ENCODE measurements at regions not wholly inside any gene's neighbourhood (a gene's known extent, or its start where the extent isn't known, plus 50 kb on each side); places are given as distances from the start of the nearest gene placed in this dataset.

DNA sequence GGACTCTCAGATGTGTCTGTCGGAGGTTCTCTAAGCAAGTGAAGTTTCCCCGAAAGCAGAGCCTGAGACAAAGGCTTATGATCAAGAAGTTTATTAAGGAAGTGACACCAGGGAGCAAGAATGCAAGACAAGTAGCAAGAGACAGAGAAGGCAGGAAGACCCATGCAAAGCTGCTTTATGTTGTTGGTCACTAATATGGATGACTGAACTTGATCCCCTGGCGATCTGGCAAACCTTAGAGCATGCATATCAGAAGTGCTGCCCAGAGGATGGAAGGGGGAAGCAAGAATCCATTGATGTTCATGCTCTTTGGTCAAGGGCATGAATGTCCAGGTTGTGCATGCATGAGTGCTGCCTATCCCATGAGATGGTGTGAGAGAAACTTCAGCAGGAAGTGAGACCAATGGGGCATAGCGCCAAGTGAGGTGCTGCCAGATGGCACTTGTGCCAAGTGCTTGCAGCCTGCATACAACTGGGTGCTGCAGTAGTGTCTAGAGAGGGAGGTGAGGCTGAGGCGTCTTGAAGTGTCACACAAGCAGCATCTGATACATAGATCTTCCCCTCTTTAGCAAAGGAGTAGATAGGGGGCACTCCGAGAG lies 176.5 kb downstream of the SALL1 start:
- no peaks in the 10 kb centered on the region for H3K36me3 ChIP-seq
- H3K4me1 ChIP-seq, result no peaks in the 10 kb centered on the region
- H3K9me3 ChIP-seq, result no peaks in the 10 kb centered on the region
- no peaks in the 10 kb centered on the region for H3K27me3 ChIP-seq
- TF ChIP-seq POLR2A (IDR thresholded peaks at IDR 0.05), result no peak
- TF ChIP-seq, protein P1, sequence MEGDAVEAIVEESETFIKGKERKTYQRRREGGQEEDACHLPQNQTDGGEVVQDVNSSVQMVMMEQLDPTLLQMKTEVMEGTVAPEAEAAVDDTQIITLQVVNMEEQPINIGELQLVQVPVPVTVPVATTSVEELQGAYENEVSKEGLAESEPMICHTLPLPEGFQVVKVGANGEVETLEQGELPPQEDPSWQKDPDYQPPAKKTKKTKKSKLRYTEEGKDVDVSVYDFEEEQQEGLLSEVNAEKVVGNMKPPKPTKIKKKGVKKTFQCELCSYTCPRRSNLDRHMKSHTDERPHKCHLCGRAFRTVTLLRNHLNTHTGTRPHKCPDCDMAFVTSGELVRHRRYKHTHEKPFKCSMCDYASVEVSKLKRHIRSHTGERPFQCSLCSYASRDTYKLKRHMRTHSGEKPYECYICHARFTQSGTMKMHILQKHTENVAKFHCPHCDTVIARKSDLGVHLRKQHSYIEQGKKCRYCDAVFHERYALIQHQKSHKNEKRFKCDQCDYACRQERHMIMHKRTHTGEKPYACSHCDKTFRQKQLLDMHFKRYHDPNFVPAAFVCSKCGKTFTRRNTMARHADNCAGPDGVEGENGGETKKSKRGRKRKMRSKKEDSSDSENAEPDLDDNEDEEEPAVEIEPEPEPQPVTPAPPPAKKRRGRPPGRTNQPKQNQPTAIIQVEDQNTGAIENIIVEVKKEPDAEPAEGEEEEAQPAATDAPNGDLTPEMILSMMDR (IDR thresholded peaks at IDR 0.05), result no peak
- H3K4me3 ChIP-seq, result no peak overlapping the region
- no peak overlapping the region for H3K27ac ChIP-seq
- no peak for DNase-seq

DNA sequence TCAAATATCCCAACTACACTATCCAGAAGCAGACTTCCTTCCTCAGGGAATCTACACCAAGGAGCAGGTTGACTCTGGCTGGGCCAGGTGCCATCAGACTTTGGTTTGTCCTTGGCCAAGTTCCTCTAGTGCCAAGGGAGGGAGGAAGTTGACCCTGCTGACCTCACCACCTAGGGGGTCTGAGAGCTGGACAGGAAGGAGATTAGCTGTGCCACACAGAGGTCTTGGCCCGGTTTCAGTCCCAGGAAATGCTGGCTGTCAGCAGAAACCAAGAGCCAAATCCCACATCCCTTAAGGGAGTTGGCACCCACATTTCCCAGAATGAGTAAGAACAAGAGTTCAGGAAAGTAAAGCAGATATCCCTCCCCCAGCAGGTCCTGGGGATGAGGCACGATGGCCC lies 178.2 kb downstream of the SALL1 start:
- no peaks in the 10 kb centered on the region for H3K9me3 ChIP-seq
- H3K36me3 ChIP-seq, result no peaks in the 10 kb centered on the region
- no peak for TF ChIP-seq POLR2A (IDR thresholded peaks at IDR 0.05)
- TF ChIP-seq, protein P1 (IDR thresholded peaks at IDR 0.05), result no peak
- no peaks in the 10 kb centered on the region for H3K27me3 ChIP-seq
- H3K27ac ChIP-seq, result no peak overlapping the region
- no peak overlapping the region for H3K4me3 ChIP-seq
- H3K4me1 ChIP-seq, result no peaks in the 10 kb centered on the region
- DNase-seq, result no peak

DNA sequence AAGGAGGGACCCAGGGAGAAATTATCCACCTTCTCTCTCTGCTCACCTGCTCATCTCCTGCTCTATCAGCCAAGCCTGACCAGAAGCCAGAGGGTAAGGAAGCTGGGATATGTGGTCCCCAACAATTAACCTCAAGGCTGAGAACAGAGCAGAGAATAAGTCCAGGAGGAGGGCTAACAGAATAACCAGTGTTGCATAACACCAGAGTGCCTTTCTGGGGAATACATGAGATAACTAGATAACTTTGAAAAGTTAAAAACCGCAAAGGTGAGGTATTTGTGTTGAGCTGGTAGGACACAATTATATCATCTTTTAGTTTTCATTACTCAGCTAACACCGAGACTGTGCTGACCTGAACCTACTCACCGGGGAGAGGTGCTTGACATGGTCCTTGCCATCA lies 180.8 kb downstream of the SALL1 start:
- Histone ChIP-seq H3K4me3 (no peak overlapping the region), H3K27ac (no peak overlapping the region), H3K9me3 (no peaks in the 10 kb centered on the region), H3K27me3 (no peaks in the 10 kb centered on the region), H3K36me3 (no peaks in the 10 kb centered on the region), H3K4me1 (no peaks in the 10 kb centered on the region)
- DNase-seq, result no peak
- no peak for TF ChIP-seq POLR2A (IDR thresholded peaks at IDR 0.05)
- TF ChIP-seq, protein P1 (IDR thresholded peaks at IDR 0.05), result no peak

DNA sequence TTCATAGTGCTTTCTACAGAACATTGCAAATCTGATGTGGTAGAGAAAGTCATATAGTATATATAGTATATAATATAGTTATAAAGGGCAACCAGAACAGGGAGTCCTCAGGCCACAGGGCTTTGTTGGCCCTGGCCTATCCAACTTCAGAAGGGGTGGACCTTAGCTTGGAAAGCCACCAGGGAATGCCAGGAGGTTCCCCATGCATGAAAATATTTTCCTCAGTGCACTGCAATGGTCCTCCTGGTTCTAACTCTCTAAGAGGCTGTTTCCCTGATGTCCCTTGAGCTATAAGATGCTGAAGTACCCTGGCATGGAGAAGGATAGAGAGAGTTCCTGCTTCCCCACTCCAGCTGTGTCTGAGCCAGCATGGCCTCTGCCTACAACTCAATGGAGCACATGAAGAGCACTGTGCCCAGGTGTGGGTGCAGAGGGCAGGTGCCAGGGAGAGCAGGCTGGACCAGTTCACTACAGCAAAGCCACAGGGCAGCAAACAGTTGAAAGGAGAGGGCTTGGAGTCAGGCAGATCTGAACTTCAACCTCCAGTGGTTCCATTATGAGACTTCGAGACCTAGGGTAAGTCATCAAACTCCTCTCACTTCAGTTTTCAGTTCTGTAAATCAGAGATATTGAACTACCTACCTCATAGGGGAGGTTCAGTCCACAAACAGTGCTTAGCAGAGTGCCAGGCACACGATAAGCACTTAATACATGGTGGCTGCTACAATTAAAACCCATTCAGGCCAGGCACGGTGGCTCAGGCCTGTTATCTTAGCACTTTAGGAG lies 183.1 kb downstream of the SALL1 start:
- H3K4me3 ChIP-seq, result no peak overlapping the region
- no peak for TF ChIP-seq POLR2A (IDR thresholded peaks at IDR 0.05)
- TF ChIP-seq, protein P1 (IDR thresholded peaks at IDR 0.05), result no peak
- H3K27ac ChIP-seq, result no peak overlapping the region
- H3K27me3 ChIP-seq, result no peaks in the 10 kb centered on the region
- no peak for DNase-seq
- no peaks in the 10 kb centered on the region for H3K4me1 ChIP-seq
- no peaks in the 10 kb centered on the region for H3K9me3 ChIP-seq
- H3K36me3 ChIP-seq, result no peaks in the 10 kb centered on the region

DNA sequence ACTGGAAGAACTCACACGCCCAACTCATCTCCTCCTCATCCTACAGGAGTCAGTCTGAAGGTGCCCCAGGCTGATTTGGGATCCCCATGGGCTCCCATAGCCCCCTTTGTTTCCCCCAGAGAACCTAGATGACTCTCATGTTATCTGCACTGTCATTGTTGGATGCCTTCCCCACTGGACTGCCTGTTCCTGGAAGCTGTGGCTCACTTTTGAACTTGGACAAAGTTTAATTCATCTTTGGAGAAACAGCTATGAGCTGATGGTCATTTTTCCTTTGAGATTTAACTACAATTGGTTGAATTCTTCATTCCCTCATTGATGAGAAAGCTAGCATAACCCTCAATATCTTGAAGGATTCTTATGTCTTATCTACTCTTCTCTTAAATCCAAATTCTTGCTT lies 186.6 kb downstream of the SALL1 start:
- DNase-seq, result no peak
- Histone ChIP-seq H3K9me3 (no peaks in the 10 kb centered on the region), H3K4me1 (no peaks in the 10 kb centered on the region), H3K27ac (no peak overlapping the region), H3K27me3 (no peaks in the 10 kb centered on the region), H3K4me3 (no peak overlapping the region), H3K36me3 (no peaks in the 10 kb centered on the region)
- TF ChIP-seq POLR2A (IDR thresholded peaks at IDR 0.05), result no peak
- TF ChIP-seq, protein P1 (IDR thresholded peaks at IDR 0.05), result no peak
